ENCODE measurements at regions not wholly inside any gene's neighbourhood (a gene's known extent, or its start where the extent isn't known, plus 50 kb on each side); places are given as distances from the start of the nearest gene placed in this dataset.

DNA sequence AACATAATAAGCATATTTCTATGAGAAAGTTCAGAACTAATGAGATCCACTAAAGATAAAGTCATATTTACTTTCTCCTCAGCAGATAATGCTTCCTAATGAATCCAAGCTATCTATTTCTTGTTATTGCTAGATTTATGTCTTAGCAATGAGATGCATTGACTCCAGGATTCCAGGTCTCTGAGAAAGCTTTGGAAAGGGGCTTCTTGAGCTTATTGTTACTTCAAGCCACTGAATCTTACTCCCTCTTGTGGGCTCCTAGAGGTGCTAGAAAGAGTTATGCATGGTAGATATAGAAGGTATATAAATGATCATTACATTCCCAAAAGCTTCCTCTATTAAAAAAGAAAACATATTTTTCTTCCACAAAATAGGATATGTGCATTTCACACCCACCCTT is 246.4 kb upstream of the ADAMTS5 start:
- TF ChIP-seq, protein P1, sequence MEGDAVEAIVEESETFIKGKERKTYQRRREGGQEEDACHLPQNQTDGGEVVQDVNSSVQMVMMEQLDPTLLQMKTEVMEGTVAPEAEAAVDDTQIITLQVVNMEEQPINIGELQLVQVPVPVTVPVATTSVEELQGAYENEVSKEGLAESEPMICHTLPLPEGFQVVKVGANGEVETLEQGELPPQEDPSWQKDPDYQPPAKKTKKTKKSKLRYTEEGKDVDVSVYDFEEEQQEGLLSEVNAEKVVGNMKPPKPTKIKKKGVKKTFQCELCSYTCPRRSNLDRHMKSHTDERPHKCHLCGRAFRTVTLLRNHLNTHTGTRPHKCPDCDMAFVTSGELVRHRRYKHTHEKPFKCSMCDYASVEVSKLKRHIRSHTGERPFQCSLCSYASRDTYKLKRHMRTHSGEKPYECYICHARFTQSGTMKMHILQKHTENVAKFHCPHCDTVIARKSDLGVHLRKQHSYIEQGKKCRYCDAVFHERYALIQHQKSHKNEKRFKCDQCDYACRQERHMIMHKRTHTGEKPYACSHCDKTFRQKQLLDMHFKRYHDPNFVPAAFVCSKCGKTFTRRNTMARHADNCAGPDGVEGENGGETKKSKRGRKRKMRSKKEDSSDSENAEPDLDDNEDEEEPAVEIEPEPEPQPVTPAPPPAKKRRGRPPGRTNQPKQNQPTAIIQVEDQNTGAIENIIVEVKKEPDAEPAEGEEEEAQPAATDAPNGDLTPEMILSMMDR (IDR thresholded peaks at IDR 0.05; ENCODE audit: borderline replicate concordance, extremely low read depth, low read length, poor library complexity, severe bottlenecking), result peak; percentile 5
- no peak for TF ChIP-seq EZH2 (IDR thresholded peaks at IDR 0.05; ENCODE audit: borderline replicate concordance, low read depth, low read length, severe bottlenecking)
